H1 (cell line): ENCODE measurements at regions not wholly inside any gene's neighbourhood (a gene's known extent, or its start where the extent isn't known, plus 50 kb on each side); places are given as distances from the start of the nearest gene placed in this dataset.

Experiments used
- CTCF ChIA-PET: fragments of 300-600 bp; sonication (Branson Sonifier 250); formaldehyde crosslinking; loops from one replicate; lab custom pipeline; 2021; ENCODE audit not compliant: partially characterized antibody; lab: Charles Lee
- POLR2A ChIA-PET: fragments of 300-600 bp; sonication (Branson Sonifier 250); formaldehyde crosslinking; loops from one replicate; lab custom pipeline; 2021; ENCODE audit warnings: inconsistent platforms; ENCODE audit not compliant: partially characterized antibody; lab: Charles Lee
- DNase-seq, 2 experiments: peaks; one replicate each; pipeline versions ENCODE4 v3.0.0 to v3.0.0-alpha.2; 2010 to 2022; ENCODE audit warnings: low spot score in 2 of 2, low read depth in 1 of 2, mixed read lengths in 1 of 2
- FAIRE-seq: peaks from 2 replicates; lab custom pipeline; 2011; peaks lifted over from hg19 to GRCh38; lab: Jason Lieb, UNC
- H2AFZ ChIP-seq: 2 replicates; pipeline ENCODE4 v1.8.1; 2012; ENCODE audit warnings: low read length, inconsistent platforms
- H2AK5ac ChIP-seq: 2 replicates; pipeline ENCODE4 v1.6.1; 2013; ENCODE audit warnings: low read depth, low read length
- H2BK120ac ChIP-seq: replicated peaks from 2 replicates; pipeline ENCODE3; 2013; ENCODE audit warnings: low read depth, low read length, inconsistent platforms
- H2BK12ac ChIP-seq: 2 replicates; pipeline ENCODE4 v1.6.1; 2013; ENCODE audit warnings: low read depth, low read length
- H2BK15ac ChIP-seq: 2 replicates; pipeline ENCODE4 v1.6.1; 2013; ENCODE audit warnings: low read length
- H2BK20ac ChIP-seq: 2 replicates; pipeline ENCODE4 v1.6.1; 2013; ENCODE audit warnings: low read length
- H2BK5ac ChIP-seq: 2 replicates; pipeline ENCODE4 v1.6.1; 2013; ENCODE audit warnings: low read depth, low read length
- H3K14ac ChIP-seq: 2 replicates; pipeline ENCODE4 v1.6.1; 2013; ENCODE audit warnings: inconsistent platforms; ENCODE audit not compliant: insufficient read length
- H3K18ac ChIP-seq: 2 replicates; pipeline ENCODE4 v1.6.1; 2013; ENCODE audit warnings: low read length; ENCODE audit errors: extremely low read depth
- H3K23ac ChIP-seq: 2 replicates; pipeline ENCODE4 v1.6.1; 2013; ENCODE audit warnings: inconsistent platforms; ENCODE audit not compliant: insufficient read length
- H3K23me2 ChIP-seq: 2 replicates; pipeline ENCODE4 v1.6.1; 2013; ENCODE audit warnings: low read depth, low read length
- H3K27ac ChIP-seq: 2 replicates; pipeline ENCODE4 v1.6.1; 2011; ENCODE audit warnings: low read depth, low read length, inconsistent platforms
- H3K27me3 ChIP-seq, 4 experiments: replicated peaks in 1 of 4; 1 replicate in 1 of 4; 2 replicates in 3 of 4; pipeline versions ENCODE4 v1.6.1 to v1.8.1; 2011 to 2013; ENCODE audit warnings: low read length in 3 of 4, mild to moderate bottlenecking in 3 of 4, inconsistent platforms in 2 of 4, mixed read lengths in 2 of 4, moderate library complexity in 1 of 4; ENCODE audit not compliant: control insufficient read depth in 3 of 4, insufficient read depth in 3 of 4; ENCODE audit errors: extremely low read depth in 1 of 4
- H3K36me3 ChIP-seq, 4 experiments: 2 replicates each; pipeline versions ENCODE4 v1.6.1 to v1.8.1; 2011 to 2013; ENCODE audit warnings: mild to moderate bottlenecking in 4 of 4, low read length in 3 of 4, moderate library complexity in 2 of 4, control low read depth in 1 of 4, inconsistent platforms in 1 of 4; ENCODE audit not compliant: insufficient read depth in 4 of 4, control insufficient read depth in 2 of 4
- H3K4ac ChIP-seq: replicated peaks from 2 replicates; pipeline ENCODE3; 2013; ENCODE audit warnings: low read length, low read depth, mixed read lengths, inconsistent platforms; ENCODE audit not compliant: insufficient read length
- H3K4me1 ChIP-seq, 4 experiments: replicated peaks in 1 of 4; 1 replicate in 1 of 4; 2 replicates in 3 of 4; pipeline versions ENCODE4 v1.6.1 to v1.8.1; 2011 to 2013; ENCODE audit warnings: low read length in 3 of 4, inconsistent platforms in 2 of 4, mixed read lengths in 1 of 4; ENCODE audit not compliant: insufficient read depth in 4 of 4, control insufficient read depth in 3 of 4
- H3K4me2 ChIP-seq, 2 experiments: 2 replicates each; pipeline versions ENCODE4 v1.6.1 to v1.8.1; 2011 to 2013; ENCODE audit warnings: low read depth in 2 of 2, low read length in 2 of 2, control low read depth in 1 of 2, inconsistent platforms in 1 of 2, mild to moderate bottlenecking in 1 of 2; ENCODE audit not compliant: insufficient read depth in 1 of 2
- H3K4me3 ChIP-seq, 4 experiments: fragments of 200-600, 300-600 bp in 1 of 4; sonication (generic), shearing (Covaris generic), sonication (Bioruptor Twin) in 1 of 4; 2 replicates each; pipeline versions ENCODE4 v1.5.1 to v1.8.1; 2011 to 2016; ENCODE audit warnings: low read length in 4 of 4, low read depth in 3 of 4, control low read depth in 2 of 4, inconsistent platforms in 2 of 4, mild to moderate bottlenecking in 2 of 4, mixed read lengths in 1 of 4, moderate library complexity in 1 of 4; ENCODE audit not compliant: insufficient read depth in 2 of 4; ENCODE audit errors: extremely low read depth in 1 of 4
- H3K56ac ChIP-seq: replicated peaks from 2 replicates; pipeline ENCODE3; 2013; ENCODE audit warnings: low read depth, mild to moderate bottlenecking, mixed read lengths, low read length, inconsistent platforms; ENCODE audit not compliant: insufficient read length
- H3K79me1 ChIP-seq: 2 replicates; pipeline ENCODE4 v1.6.1; 2013; ENCODE audit warnings: low read depth, low read length, control low read depth
- H3K79me2 ChIP-seq, 2 experiments: 2 replicates each; pipeline versions ENCODE4 v1.6.1 to v1.8.1; 2012 to 2013; ENCODE audit warnings: low read length in 2 of 2, mild to moderate bottlenecking in 2 of 2, inconsistent platforms in 1 of 2; ENCODE audit not compliant: insufficient read depth in 2 of 2, control insufficient read depth in 1 of 2
- H3K9ac ChIP-seq, 4 experiments: replicated peaks in 1 of 4; 1 replicate in 1 of 4; 2 replicates in 3 of 4; pipeline versions ENCODE4 v1.6.1 to v1.8.1; 2011 to 2013; ENCODE audit warnings: low read depth in 3 of 4, low read length in 3 of 4, control low read depth in 2 of 4, mild to moderate bottlenecking in 2 of 4, moderate library complexity in 2 of 4, inconsistent platforms in 1 of 4; ENCODE audit errors: extremely low read depth in 1 of 4
- H3K9me3 ChIP-seq, 2 experiments: 2 replicates each; pipeline versions ENCODE4 v1.6.1 to v1.8.1; 2012 to 2013; ENCODE audit warnings: mild to moderate bottlenecking in 2 of 2, moderate library complexity in 2 of 2, control low read depth in 1 of 2, inconsistent platforms in 1 of 2, low read depth in 1 of 2, low read length in 1 of 2, mixed read lengths in 1 of 2; ENCODE audit not compliant: insufficient read depth in 2 of 2
- H4K20me1 ChIP-seq, 2 experiments: replicated peaks in 1 of 2; 2 replicates each; pipeline versions ENCODE3 to v1.8.1; 2011 to 2013; ENCODE audit warnings: inconsistent platforms in 2 of 2, low read length in 2 of 2, mild to moderate bottlenecking in 1 of 2; ENCODE audit not compliant: insufficient read depth in 2 of 2, control insufficient read depth in 1 of 2
- H4K5ac ChIP-seq: 2 replicates; pipeline ENCODE4 v1.6.1; 2013; ENCODE audit warnings: low read length, low read depth, mixed read lengths, inconsistent platforms; ENCODE audit not compliant: insufficient read length
- H4K8ac ChIP-seq: 2 replicates; pipeline ENCODE4 v1.8.0; 2013; ENCODE audit warnings: mild to moderate bottlenecking, moderate library complexity, low read length, inconsistent platforms; ENCODE audit not compliant: insufficient read depth; ENCODE audit errors: extremely low read depth
- H4K91ac ChIP-seq: replicated peaks from 2 replicates; pipeline ENCODE3; 2013; ENCODE audit warnings: low read length, mixed read lengths, inconsistent platforms; ENCODE audit not compliant: insufficient read length
- EZH2 ChIP-seq: fragments of 200-600 bp; sonication (generic); IDR thresholded peaks from 2 replicates; pipeline ENCODE4 v1.7.1; 2012; ENCODE audit warnings: low read depth, mild to moderate bottlenecking, moderate library complexity, low read length, inconsistent platforms; ENCODE audit not compliant: severe bottlenecking
- SIX5 ChIP-seq: IDR thresholded peaks from 2 replicates; pipeline ENCODE4 v1.6.1; 2011; ENCODE audit warnings: mild to moderate bottlenecking, low read depth, low read length
- WGBS, 2 experiments: shearing (Covaris generic) in 1 of 2; methylation state at CpG; one replicate each; pipeline versions ENCODE4 v1.1.6 to v1.1.7; 2013 to 2015; ENCODE audit warnings: low lambda C conversion rate in 2 of 2, mixed read lengths in 2 of 2, inconsistent platforms in 1 of 2, low coverage in 1 of 2, missing lambda C conversion rate in 1 of 2; ENCODE audit not compliant: insufficient replicate concordance in 2 of 2, insufficient coverage in 1 of 2, insufficient read length in 1 of 2; ENCODE audit errors: extremely low coverage in 1 of 2, missing lambda C conversion rate in 1 of 2; 5-methylcytosine and 5-hydroxymethylcytosine counted together

- no peak overlapping the region for H3K56ac ChIP-seq
- no peak overlapping the region for H3K27ac ChIP-seq
- no peak overlapping the region for H2BK5ac ChIP-seq
- H2AFZ ChIP-seq, result 0 out of 2 replicates have a peak overlapping the region, but pooled peaks have one; percentile 29
- no peak overlapping the region for H2BK120ac ChIP-seq
- FAIRE-seq, result no peak
- H3K4ac ChIP-seq, result no peak overlapping the region
- H3K36me3 ChIP-seq, result no peaks in the 10 kb centered on the region
- H2BK15ac ChIP-seq, result no peak overlapping the region
- no peak overlapping the region for H2BK20ac ChIP-seq
- H3K27me3 ChIP-seq, result no peaks in the 10 kb centered on the region
- H3K18ac ChIP-seq, result no peak overlapping the region
- POLR2A ChIA-PET, result interaction anchor here (2.1 kb wide), 1 partner anchor 51 kb away, joined by 6 read pairs; the partner anchor contains the start of gene ARL15
- H3K14ac ChIP-seq, result no peak overlapping the region
- H4K8ac ChIP-seq, result no peak overlapping the region
- no peak overlapping the region for H3K9ac ChIP-seq
- H3K23me2 ChIP-seq, result no peaks in the 10 kb centered on the region; the same call in 1 of the 2 replicates
- peaks cover 0 to 2% (median 0%) of the 10 kb centered on the region in 4 experiments; a peak in 1 of 7 replicates for H3K4me1 ChIP-seq
- no peaks in the 10 kb centered on the region for H3K79me2 ChIP-seq
- DNase-seq, result no peak
- H4K91ac ChIP-seq, result no peak overlapping the region
- H3K4me2 ChIP-seq, result no peak overlapping the region
- H3K23ac ChIP-seq, result no peak overlapping the region
- H3K9me3 ChIP-seq, result no peaks in the 10 kb centered on the region
- H4K5ac ChIP-seq, result no peak overlapping the region
- H4K20me1 ChIP-seq, result no peaks in the 10 kb centered on the region
- no peak overlapping the region for H2BK12ac ChIP-seq
- no peak for TF ChIP-seq SIX5
- no peak for TF ChIP-seq EZH2
- TF ChIP-seq, all 59 proteins: peak for 0
- Histone ChIP-seq H3K79me1 (no peaks in the 10 kb centered on the region), H2AK5ac (no peak overlapping the region), H3K4me3 (no peak overlapping the region)
- WGBS, 2 experiments, result 89% methylated on average over 2 of the region's 2 CpGs; no CpG with 5 or more reads in 1 of the 2 experiments
- CTCF ChIA-PET, result interaction anchor here (1.0 to 1.2 kb wide), 2 partner anchors 29 to 58 kb away, joined by 3 to 5 read pairs; no protein-coding TSS in a partner anchor
Observed at GRCh38 chr5:54360925-54361662, 50.7 kb upstream of the ARL15 start.
